ENCODE measurements at regions not wholly inside any gene's neighbourhood (a gene's known extent, or its start where the extent isn't known, plus 50 kb on each side); places are given as distances from the start of the nearest gene placed in this dataset.

DNA sequence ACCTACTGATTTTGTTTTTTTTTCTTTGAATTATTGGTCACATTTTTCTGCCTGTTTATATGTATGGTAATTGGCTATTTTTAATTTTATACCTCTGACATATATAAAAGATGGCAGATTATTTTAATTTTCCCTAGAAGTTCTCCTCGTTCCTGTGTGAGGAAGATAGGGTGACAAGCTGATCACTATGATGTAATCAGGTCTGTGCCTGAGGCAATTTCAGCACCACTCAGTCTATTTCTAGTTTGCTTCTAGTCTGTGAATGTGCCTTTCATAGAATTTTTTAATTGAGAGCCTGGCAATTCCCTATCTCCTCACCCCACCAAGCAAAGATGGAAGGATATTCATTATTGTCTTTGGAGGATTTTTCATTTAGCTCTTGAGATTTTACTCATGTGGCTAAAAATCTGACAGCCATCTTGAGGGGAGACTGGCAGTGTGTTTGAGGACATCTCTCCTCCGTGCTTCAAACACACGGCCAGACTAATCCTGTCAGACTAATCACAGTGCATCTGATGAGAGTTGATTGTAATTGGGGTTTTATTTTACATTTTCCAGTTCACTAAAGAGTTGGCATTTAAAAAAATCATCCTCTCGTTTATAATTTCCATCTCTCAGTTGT is 500.3 kb downstream of the TRIML1 start:
- TF ChIP-seq, protein P1, sequence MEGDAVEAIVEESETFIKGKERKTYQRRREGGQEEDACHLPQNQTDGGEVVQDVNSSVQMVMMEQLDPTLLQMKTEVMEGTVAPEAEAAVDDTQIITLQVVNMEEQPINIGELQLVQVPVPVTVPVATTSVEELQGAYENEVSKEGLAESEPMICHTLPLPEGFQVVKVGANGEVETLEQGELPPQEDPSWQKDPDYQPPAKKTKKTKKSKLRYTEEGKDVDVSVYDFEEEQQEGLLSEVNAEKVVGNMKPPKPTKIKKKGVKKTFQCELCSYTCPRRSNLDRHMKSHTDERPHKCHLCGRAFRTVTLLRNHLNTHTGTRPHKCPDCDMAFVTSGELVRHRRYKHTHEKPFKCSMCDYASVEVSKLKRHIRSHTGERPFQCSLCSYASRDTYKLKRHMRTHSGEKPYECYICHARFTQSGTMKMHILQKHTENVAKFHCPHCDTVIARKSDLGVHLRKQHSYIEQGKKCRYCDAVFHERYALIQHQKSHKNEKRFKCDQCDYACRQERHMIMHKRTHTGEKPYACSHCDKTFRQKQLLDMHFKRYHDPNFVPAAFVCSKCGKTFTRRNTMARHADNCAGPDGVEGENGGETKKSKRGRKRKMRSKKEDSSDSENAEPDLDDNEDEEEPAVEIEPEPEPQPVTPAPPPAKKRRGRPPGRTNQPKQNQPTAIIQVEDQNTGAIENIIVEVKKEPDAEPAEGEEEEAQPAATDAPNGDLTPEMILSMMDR (IDR thresholded peaks at IDR 0.05; ENCODE audit: low read depth, low read length): no peak
- TF ChIP-seq EZH2phosphoT487 (IDR thresholded peaks at IDR 0.05; ENCODE audit: low read depth): no peak
